Ovary (tissue), 3 donors: ENCODE measurements at regions not wholly inside any gene's neighbourhood (a gene's known extent, or its start where the extent isn't known, plus 50 kb on each side); places are given as distances from the start of the nearest gene placed in this dataset.

Experiments
- EP300 ChIP-seq: sonication (generic); formaldehyde crosslinking; IDR thresholded peaks from one replicate; pipeline ENCODE4 v1.6.1; 2017; ENCODE audit warnings: antibody characterized with exemption
- POLR2A ChIP-seq: fragments of 450-650 bp; IDR thresholded peaks from one replicate; pipeline ENCODE4 v1.6.1; 2017; ENCODE audit warnings: antibody characterized with exemption, mild to moderate bottlenecking, moderate library complexity
- TF ChIP-seq, protein P1 (sequence below), 3 donors: fragments of 450-650 bp in 2 of 3; fragments of 200-600 bp in 1 of 3; IDR thresholded peaks; one replicate each; pipeline versions ENCODE4 v1.5.1 to v1.8.0; 2016 to 2022; ENCODE audit warnings: antibody characterized with exemption in 3 of 3, mild to moderate bottlenecking in 1 of 3
- donor health status: DM: no; HTN: no; CAD: no.

DNA sequence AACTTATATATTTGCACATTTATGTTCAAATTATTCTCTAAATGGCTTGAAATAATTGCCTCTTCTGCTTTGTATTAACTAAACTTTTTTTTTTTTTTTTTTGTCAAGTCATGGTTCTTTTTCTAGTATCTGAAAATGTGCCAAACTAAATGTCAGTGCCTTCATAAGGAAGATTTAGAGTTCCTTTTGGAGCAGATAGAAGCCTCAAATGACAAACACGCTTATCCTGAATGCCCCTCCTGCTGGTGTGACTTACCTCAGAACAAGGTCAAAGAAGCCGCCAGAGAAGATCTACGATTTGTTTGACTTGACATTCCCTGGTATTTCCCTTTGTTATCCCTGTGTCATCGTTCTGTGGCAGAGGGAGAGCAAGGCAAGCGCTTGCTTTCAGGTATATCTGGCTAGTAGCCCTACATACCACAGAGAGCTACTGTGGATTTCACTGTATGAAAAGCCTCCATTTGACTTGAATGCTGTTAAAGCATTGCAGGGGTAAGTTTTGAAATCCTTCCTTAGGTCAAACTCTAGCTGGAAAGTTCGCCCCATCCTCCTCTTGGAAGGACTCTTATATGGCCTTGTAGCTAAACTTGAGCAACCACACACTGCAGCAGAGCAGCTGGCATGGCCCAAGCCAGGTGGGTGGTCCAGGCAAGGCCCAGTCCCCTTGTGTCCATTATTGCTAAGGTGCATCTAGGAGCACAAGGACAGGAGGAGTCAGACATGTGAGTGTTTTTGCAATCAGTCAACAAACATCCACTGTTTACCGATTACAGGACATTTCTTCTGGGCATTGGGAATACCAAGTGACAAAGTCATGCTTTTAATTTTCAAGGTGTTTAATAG lies 285.4 kb upstream of the USP25 start:
- TF ChIP-seq, protein P1, sequence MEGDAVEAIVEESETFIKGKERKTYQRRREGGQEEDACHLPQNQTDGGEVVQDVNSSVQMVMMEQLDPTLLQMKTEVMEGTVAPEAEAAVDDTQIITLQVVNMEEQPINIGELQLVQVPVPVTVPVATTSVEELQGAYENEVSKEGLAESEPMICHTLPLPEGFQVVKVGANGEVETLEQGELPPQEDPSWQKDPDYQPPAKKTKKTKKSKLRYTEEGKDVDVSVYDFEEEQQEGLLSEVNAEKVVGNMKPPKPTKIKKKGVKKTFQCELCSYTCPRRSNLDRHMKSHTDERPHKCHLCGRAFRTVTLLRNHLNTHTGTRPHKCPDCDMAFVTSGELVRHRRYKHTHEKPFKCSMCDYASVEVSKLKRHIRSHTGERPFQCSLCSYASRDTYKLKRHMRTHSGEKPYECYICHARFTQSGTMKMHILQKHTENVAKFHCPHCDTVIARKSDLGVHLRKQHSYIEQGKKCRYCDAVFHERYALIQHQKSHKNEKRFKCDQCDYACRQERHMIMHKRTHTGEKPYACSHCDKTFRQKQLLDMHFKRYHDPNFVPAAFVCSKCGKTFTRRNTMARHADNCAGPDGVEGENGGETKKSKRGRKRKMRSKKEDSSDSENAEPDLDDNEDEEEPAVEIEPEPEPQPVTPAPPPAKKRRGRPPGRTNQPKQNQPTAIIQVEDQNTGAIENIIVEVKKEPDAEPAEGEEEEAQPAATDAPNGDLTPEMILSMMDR (IDR thresholded peaks at IDR 0.05) = no peak
- TF ChIP-seq POLR2A = no peak
- TF ChIP-seq EP300 = no peak
